ENCODE measurements at regions not wholly inside any gene's neighbourhood (a gene's known extent, or its start where the extent isn't known, plus 50 kb on each side); places are given as distances from the start of the nearest gene placed in this dataset.

GRCh38 chrX:28321286-28321685 lies 266.0 kb upstream of the IL1RAPL1 start:
- no peak for TF ChIP-seq CTCF (IDR thresholded peaks at IDR 0.05)
- TF ChIP-seq EP300 (IDR thresholded peaks at IDR 0.05), result no peak
- TF ChIP-seq POLR2A (IDR thresholded peaks at IDR 0.05), result no peak
- no peak for TF ChIP-seq POLR2AphosphoS5 (IDR thresholded peaks at IDR 0.05)

Measured in suprapubic skin (tissue), 4 donors.